ENCODE measurements at regions not wholly inside any gene's neighbourhood (a gene's known extent, or its start where the extent isn't known, plus 50 kb on each side); places are given as distances from the start of the nearest gene placed in this dataset.

DNA sequence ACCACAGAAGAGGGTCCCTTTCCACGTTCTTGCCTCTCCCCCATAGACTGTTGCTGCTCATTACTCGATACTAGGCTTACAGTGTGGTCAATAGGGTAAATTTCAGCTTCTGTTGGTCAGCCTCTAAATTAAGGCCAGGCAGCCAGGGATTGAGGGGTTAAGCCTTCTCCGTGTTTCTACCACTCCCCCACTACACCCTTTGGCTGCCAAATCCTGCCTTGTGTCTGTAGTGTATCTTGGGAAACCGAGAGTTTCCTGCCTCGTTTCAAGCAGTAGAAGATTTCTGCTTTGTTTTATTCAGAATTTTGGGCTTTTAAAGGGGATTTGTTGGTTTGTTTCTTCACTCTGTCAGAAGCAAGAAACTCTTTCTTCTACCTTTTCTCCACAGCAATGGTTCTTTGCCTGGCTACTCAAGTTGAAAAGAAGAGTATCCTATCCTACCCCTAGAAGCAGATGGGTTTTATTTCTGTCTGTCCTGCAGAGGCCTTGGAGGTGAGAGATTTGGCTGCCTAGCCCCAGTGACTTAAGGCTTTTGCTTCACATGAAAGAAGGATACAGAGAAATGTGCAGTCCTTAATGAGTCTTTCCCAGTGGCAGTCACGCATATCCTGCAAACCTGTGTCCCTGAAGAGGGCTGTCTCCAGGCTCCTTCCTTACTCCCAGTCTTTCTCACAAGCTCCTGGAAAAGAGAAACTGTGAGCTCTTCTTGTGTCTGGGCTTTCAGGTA lies 261.5 kb upstream of the TANK start:
- in situ Hi-C loops (cut with HindIII; ENCODE audit: low sequenced_read_pairs) = no loop called here
- H3K4me3 ChIP-seq (ENCODE audit: low read depth, low read length) = no peak overlapping the region
- TF ChIP-seq, protein P1, sequence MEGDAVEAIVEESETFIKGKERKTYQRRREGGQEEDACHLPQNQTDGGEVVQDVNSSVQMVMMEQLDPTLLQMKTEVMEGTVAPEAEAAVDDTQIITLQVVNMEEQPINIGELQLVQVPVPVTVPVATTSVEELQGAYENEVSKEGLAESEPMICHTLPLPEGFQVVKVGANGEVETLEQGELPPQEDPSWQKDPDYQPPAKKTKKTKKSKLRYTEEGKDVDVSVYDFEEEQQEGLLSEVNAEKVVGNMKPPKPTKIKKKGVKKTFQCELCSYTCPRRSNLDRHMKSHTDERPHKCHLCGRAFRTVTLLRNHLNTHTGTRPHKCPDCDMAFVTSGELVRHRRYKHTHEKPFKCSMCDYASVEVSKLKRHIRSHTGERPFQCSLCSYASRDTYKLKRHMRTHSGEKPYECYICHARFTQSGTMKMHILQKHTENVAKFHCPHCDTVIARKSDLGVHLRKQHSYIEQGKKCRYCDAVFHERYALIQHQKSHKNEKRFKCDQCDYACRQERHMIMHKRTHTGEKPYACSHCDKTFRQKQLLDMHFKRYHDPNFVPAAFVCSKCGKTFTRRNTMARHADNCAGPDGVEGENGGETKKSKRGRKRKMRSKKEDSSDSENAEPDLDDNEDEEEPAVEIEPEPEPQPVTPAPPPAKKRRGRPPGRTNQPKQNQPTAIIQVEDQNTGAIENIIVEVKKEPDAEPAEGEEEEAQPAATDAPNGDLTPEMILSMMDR (IDR thresholded peaks at IDR 0.05; ENCODE audit: low read depth, low read length, missing control alignments) = no peak

DNA sequence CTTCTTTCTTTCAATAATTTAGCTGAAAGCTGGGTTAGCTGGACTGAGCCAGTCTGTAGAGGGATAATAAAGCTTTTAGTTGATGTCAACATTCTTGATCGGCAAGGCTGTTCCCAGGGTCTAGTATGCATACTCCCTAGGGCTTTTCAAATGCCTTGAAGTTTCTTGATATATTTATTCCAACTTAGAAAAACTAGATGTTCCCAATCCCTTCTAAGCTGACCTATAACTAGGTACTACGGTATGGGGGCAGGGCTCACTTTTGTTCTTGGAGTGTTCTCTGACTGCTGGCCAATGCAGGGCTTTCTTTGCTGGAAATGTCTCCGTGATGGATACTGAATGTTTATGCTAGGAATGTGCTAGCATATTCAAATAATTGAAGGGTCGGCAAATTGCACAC lies 258.6 kb upstream of the TANK start:
- TF ChIP-seq, protein P1 (IDR thresholded peaks at IDR 0.05; ENCODE audit: low read depth, low read length, missing control alignments) = no peak
- in situ Hi-C loops (cut with HindIII; ENCODE audit: low sequenced_read_pairs) = no loop called here

More for the DNA sequence above, 261.5 kb upstream of the TANK start:
- no peak for DNase-seq (ENCODE audit: low read depth)

DNA sequence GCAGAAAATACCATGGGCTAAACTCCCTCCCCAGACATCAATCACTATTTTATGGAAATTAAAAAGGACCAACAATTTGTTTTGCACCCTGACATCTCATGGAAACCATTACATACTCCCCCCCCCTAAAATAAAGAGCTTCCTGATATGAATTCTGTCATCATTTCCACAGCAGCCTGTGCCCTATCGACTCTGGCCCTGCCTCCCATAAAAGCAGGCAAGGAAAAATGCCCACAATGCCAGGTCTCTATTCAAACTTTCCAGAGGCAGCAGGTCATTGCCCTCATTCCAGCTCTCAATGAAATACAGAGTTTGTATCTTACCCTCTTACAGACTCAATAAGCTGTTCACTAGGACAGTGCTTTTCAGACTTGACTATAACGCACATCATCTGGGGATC lies 254.4 kb upstream of the TANK start:
- in situ Hi-C loops (cut with HindIII; ENCODE audit: low sequenced_read_pairs) = no loop called here
- TF ChIP-seq, protein P1 (IDR thresholded peaks at IDR 0.05; ENCODE audit: low read depth, low read length, missing control alignments) = no peak
- DNase-seq (ENCODE audit: low read depth) = no peak
- H3K4me3 ChIP-seq (ENCODE audit: low read depth, low read length) = no peak overlapping the region

More for the DNA sequence above, 258.6 kb upstream of the TANK start:
- no peak for DNase-seq (ENCODE audit: low read depth)
- H3K4me3 ChIP-seq (ENCODE audit: low read depth, low read length) = no peak overlapping the region

DNA sequence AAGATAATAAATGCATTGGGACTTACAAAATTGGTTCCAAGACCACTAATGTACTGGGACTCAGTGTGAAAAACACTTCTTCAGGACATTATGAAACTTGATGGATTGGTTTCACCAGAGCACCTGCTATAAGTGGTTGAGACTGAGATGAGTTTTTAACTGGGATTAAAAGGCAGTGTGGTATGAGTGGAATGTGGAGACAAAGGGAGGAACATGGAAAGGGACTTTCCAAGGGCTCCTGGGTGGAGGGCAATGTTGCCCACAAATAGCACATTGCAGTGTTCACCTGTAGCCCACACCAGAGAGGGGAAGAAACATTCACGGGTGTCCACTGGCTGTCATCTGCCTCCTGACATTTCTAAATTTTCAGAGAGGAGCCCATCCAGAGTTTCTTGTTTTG lies 253.3 kb upstream of the TANK start:
- no peak overlapping the region for H3K4me3 ChIP-seq (ENCODE audit: low read depth, low read length)
- in situ Hi-C loops (cut with HindIII; ENCODE audit: low sequenced_read_pairs) = no loop called here
- no peak for DNase-seq (ENCODE audit: low read depth)
- TF ChIP-seq, protein P1 (IDR thresholded peaks at IDR 0.05; ENCODE audit: low read depth, low read length, missing control alignments) = no peak

DNA sequence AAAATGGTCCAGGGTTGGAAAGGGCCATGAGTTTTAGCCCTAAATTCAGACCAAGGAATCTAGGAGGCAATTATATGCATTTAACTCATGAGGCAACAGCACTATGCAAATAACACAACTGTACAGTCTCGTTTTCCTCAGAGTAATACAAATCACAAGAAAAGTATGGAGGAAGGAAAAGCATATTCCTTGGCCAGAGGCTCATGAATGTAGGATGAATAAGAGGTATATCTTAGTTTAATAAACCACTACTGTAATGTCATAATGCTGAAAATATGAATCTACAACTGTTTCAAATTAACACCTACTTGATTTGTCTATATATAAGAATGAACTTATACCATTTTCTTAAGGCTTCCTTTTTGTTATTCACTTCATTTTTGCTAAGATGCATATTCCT lies 252.5 kb upstream of the TANK start:
- TF ChIP-seq, protein P1 (IDR thresholded peaks at IDR 0.05; ENCODE audit: low read depth, low read length, missing control alignments) = no peak

DNA sequence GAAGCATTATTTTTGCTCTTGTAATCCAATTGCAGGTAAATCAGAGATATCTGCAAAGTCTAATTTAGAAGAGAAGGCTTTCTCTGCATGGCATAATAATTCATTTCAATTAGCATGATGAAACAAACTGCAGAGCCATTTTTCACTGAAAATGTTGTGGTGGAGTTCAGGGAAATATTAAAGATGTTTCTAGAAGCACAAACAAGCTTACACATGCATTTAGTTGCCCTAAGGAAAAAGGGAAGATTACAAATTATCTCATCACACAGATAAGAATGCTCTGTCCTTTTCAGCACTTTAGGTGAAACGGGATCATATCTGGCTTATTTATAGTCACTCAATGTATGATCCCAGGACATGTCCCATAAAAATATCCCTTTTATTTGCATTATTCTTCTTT lies 252.1 kb upstream of the TANK start:
- no peak for DNase-seq (ENCODE audit: low read depth)
- TF ChIP-seq, protein P1 (IDR thresholded peaks at IDR 0.05; ENCODE audit: low read depth, low read length, missing control alignments) = no peak
- no peak overlapping the region for H3K4me3 ChIP-seq (ENCODE audit: low read depth, low read length)
- in situ Hi-C loops (cut with HindIII; ENCODE audit: low sequenced_read_pairs) = no loop called here

More for the DNA sequence above, 252.5 kb upstream of the TANK start:
- in situ Hi-C loops (cut with HindIII; ENCODE audit: low sequenced_read_pairs) = no loop called here
- DNase-seq (ENCODE audit: low read depth) = no peak
- H3K4me3 ChIP-seq (ENCODE audit: low read depth, low read length) = no peak overlapping the region

All from astrocyte of the cerebellum (primary cell).